Uterus (tissue), 3 donors: ENCODE measurements at regions not wholly inside any gene's neighbourhood (a gene's known extent, or its start where the extent isn't known, plus 50 kb on each side); places are given as distances from the start of the nearest gene placed in this dataset.

Experiments used
- DNase-seq, 2 donors: peaks; one replicate each; pipeline ENCODE4 v3.0.0-alpha.2; 2019 to 2020
- H3K27ac ChIP-seq, 2 donors: fragments of 200-600 bp; sonication (generic); 1 replicate in 1 of 2; 2 replicates in 1 of 2; pipeline ENCODE4 v1.5.1; 2016 to 2018
- H3K27me3 ChIP-seq, 2 donors: fragments of 200-600 bp; sonication (generic); one replicate each; pipeline ENCODE4 v1.5.1; 2018 to 2019; ENCODE audit warnings: control low read depth in 1 of 2
- H3K36me3 ChIP-seq, 2 donors: fragments of 200-600 bp; sonication (generic); one replicate each; pipeline ENCODE4 v1.5.1; 2019; ENCODE audit warnings: control low read depth in 1 of 2
- H3K4me1 ChIP-seq, 2 donors: fragments of 200-600 bp; sonication (generic); one replicate each; pipeline ENCODE4 v1.5.1; 2018 to 2019; ENCODE audit warnings: control low read depth in 1 of 2
- H3K4me3 ChIP-seq, 2 donors: fragments of 200-600 bp; sonication (generic); 1 replicate in 1 of 2; 2 replicates in 1 of 2; pipeline ENCODE4 v1.5.1; 2018 to 2019; ENCODE audit warnings: mild to moderate bottlenecking in 1 of 2
- H3K9me3 ChIP-seq, 2 donors: fragments of 200-600 bp; sonication (generic); one replicate each; pipeline ENCODE4 v1.5.1; 2019; ENCODE audit warnings: control low read depth in 1 of 2
- POLR2A ChIP-seq, 2 donors: fragments of 450-650 bp; IDR thresholded peaks; one replicate each; pipeline ENCODE4 v1.6.1; 2016; ENCODE audit warnings: antibody characterized with exemption in 2 of 2, mild to moderate bottlenecking in 1 of 2, moderate library complexity in 1 of 2
- intact Hi-C: fragments of 100-400 bp; cut with DNase I; formaldehyde crosslinking; loops from one replicate; pipeline ENCODE4 v1.15.1; 2023; ENCODE audit warnings: low total_unique reads
- TF ChIP-seq, protein P1 (sequence below), 4 experiments: fragments of 200-600 bp in 2 of 4; fragments of 450-650 bp in 2 of 4; sonication (generic) in 2 of 4; IDR thresholded peaks; one replicate each; pipeline ENCODE4 v1.5.1; 2016 to 2019; ENCODE audit warnings: antibody characterized with exemption in 4 of 4, mild to moderate bottlenecking in 2 of 4, moderate library complexity in 1 of 4
- donor health status: DM: yes; HTN: yes; CAD: no.

DNA sequence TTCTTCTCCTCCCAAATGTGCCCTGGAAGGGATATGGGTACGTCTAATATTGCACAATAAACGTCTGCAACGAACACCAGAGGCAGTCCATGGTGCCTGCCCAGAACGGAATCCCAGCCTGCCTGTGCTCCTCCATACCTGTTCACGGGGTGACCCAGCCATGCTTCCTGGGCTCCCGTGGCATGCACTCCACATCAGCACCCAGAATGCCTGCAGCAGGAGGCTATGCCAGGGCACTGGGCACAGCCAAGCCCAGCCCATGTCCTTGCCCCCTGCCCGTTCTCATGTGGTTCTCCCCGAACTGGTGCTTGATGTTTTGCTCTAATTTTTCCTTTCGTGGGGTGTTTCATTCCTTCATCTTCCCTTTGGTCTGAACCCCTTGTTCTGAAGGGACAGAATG, 404.3 kb downstream of the BCL11B start:
- Histone ChIP-seq H3K4me3 (no peak overlapping the region), H3K9me3 (no peaks in the 10 kb centered on the region), H3K4me1 (no peaks in the 10 kb centered on the region), H3K27me3 (no peaks in the 10 kb centered on the region), H3K27ac (no peak overlapping the region), H3K36me3 (no peaks in the 10 kb centered on the region)
- TF ChIP-seq, protein P1, sequence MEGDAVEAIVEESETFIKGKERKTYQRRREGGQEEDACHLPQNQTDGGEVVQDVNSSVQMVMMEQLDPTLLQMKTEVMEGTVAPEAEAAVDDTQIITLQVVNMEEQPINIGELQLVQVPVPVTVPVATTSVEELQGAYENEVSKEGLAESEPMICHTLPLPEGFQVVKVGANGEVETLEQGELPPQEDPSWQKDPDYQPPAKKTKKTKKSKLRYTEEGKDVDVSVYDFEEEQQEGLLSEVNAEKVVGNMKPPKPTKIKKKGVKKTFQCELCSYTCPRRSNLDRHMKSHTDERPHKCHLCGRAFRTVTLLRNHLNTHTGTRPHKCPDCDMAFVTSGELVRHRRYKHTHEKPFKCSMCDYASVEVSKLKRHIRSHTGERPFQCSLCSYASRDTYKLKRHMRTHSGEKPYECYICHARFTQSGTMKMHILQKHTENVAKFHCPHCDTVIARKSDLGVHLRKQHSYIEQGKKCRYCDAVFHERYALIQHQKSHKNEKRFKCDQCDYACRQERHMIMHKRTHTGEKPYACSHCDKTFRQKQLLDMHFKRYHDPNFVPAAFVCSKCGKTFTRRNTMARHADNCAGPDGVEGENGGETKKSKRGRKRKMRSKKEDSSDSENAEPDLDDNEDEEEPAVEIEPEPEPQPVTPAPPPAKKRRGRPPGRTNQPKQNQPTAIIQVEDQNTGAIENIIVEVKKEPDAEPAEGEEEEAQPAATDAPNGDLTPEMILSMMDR (IDR thresholded peaks at IDR 0.05) = no peak
- TF ChIP-seq POLR2A (IDR thresholded peaks at IDR 0.05) = no peak
- DNase-seq = no peak
- intact Hi-C loops = no loop called here

DNA sequence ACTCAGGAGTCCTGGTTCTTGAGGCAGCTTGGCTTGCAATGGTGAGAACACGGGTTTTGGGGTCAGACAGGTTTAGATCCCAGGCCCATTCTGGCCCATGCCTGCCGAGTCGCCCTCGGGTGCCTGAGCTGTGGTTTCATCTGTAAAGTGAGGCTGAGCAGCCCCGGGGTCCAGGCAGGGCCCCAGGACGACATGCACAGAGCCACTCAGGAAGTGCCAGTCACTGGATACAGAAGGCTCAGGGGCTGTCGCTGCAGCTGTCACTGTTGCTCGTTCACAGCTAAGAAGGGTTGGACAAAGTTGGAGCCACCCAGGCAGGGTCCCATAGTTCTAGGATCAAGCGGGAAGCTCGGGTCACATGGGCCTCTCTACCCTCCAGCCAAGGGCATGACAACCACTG, 403.1 kb downstream of the BCL11B start:
- no peak overlapping the region for H3K4me3 ChIP-seq
- no peaks in the 10 kb centered on the region for H3K36me3 ChIP-seq
- TF ChIP-seq POLR2A (IDR thresholded peaks at IDR 0.05) = no peak
- TF ChIP-seq, protein P1 (IDR thresholded peaks at IDR 0.05) = no peak
- H3K27me3 ChIP-seq = no peaks in the 10 kb centered on the region
- H3K27ac ChIP-seq = no peak overlapping the region
- intact Hi-C loops = no loop called here
- H3K4me1 ChIP-seq = no peaks in the 10 kb centered on the region
- no peak for DNase-seq
- H3K9me3 ChIP-seq = no peaks in the 10 kb centered on the region

DNA sequence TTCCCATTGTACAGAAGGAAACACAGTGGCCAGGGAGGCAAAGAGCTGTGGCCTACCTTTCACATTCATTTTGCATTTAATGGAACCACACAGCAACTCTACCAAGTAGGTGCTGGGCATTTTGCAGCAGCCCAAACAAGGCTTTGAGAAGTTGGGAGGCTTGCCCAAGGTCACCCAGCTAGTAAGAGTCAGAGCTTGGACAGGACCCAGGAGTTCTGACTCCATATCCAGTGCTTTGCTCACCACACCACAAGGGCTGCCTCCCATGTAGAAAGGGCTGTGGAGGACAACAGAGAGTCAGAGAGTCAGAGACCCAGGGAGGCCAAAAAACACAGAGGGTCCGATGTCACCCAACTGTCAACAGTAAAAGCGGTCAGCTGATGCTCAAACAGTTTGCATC, 400.2 kb downstream of the BCL11B start:
- intact Hi-C loops = no loop called here
- Histone ChIP-seq H3K4me1 (no peaks in the 10 kb centered on the region), H3K9me3 (no peaks in the 10 kb centered on the region), H3K27ac (no peak overlapping the region), H3K36me3 (no peaks in the 10 kb centered on the region), H3K4me3 (no peak overlapping the region), H3K27me3 (no peaks in the 10 kb centered on the region)
- DNase-seq = no peak
- no peak for TF ChIP-seq POLR2A (IDR thresholded peaks at IDR 0.05)
- TF ChIP-seq, protein P1 (IDR thresholded peaks at IDR 0.05) = no peak

DNA sequence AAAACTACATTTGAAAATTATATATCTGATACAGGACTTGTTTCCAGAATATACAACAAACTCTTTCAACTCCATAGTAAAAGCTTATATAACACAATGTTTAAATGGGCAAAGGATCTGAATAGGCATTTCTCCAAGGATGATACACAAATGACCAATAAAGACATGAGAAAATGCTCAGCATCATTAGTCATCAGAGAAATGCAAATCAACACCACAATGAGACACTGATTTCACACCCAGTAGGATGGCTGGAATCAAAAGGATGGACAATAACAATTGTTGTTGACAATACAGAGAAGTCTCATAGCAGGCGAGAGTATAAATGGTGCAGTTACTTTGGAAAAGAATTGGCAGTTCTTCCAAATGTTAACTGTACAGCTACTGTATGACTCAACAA, 394.9 kb downstream of the BCL11B start:
- H3K9me3 ChIP-seq = no peaks in the 10 kb centered on the region
- no peak for DNase-seq
- H3K4me1 ChIP-seq = no peaks in the 10 kb centered on the region
- no peaks in the 10 kb centered on the region for H3K27me3 ChIP-seq
- intact Hi-C loops = no loop called here
- H3K4me3 ChIP-seq = no peak overlapping the region
- H3K36me3 ChIP-seq = no peaks in the 10 kb centered on the region
- TF ChIP-seq POLR2A (IDR thresholded peaks at IDR 0.05) = no peak
- TF ChIP-seq, protein P1 (IDR thresholded peaks at IDR 0.05) = no peak
- H3K27ac ChIP-seq = no peak overlapping the region

DNA sequence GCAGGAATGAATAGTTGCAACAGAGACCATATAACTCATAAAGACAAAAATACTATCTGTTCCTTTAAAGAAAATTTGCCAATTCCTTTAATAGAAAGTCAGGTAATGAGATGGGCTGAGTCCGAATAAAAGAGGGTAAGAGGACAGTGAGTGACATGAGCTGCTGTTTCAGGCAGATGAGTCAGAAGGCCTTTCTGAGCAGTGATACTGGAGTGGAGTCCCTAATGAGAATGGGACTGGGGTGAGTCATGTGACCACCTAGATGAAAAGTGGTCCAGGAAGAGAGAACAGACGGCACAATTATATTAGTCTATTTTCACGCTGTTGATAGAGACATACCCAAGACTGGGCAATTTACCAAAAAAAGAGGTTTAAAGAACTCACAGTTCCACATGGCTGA, 393.7 kb downstream of the BCL11B start:
- H3K36me3 ChIP-seq = no peaks in the 10 kb centered on the region
- no peak overlapping the region for H3K4me3 ChIP-seq
- no peak for DNase-seq
- H3K27ac ChIP-seq = no peak overlapping the region
- TF ChIP-seq, protein P1 (IDR thresholded peaks at IDR 0.05) = no peak
- TF ChIP-seq POLR2A (IDR thresholded peaks at IDR 0.05) = no peak
- intact Hi-C loops = no loop called here
- H3K27me3 ChIP-seq = no peaks in the 10 kb centered on the region
- H3K4me1 ChIP-seq = no peaks in the 10 kb centered on the region
- H3K9me3 ChIP-seq = no peaks in the 10 kb centered on the region
